Activated naive CD8-positive, alpha-beta T cell treated with anti-CD3 and anti-CD28 coated beads, Interleukin-2, amount 50 U/mL, for 24 hours (primary cell): ENCODE measurements at regions not wholly inside any gene's neighbourhood (a gene's known extent, or its start where the extent isn't known, plus 50 kb on each side); places are given as distances from the start of the nearest gene placed in this dataset.

Source experiments
- ATAC-seq: fragments of 150-1000 bp; cut with Tn5 transposase; one replicate; pipeline ENCODE4 v1.10.0; 2021
- DNase-seq: peaks from one replicate; pipeline ENCODE4 v3.0.0; 2021
- H3K27ac Mint-ChIP-seq: one replicate; pipeline ENCODE4 v1.8.0; 2021; ENCODE audit warnings: mild to moderate bottlenecking, mixed read lengths
- H3K27me3 Mint-ChIP-seq: one replicate; pipeline ENCODE4 v1.8.0; 2021; ENCODE audit warnings: mixed read lengths
- H3K36me3 Mint-ChIP-seq: one replicate; pipeline ENCODE4 v1.8.0; 2021; ENCODE audit warnings: low read depth, mixed read lengths
- H3K4me1 Mint-ChIP-seq: one replicate; pipeline ENCODE4 v1.8.0; 2021; ENCODE audit warnings: mixed read lengths
- H3K4me3 Mint-ChIP-seq: one replicate; pipeline ENCODE4 v1.8.0; 2021; ENCODE audit warnings: mild to moderate bottlenecking, moderate library complexity, mixed read lengths
- H3K9me3 Mint-ChIP-seq: one replicate; pipeline ENCODE4 v1.8.0; 2021; ENCODE audit warnings: mixed read lengths

- DNase-seq (no peak), ATAC-seq (no peak)
- Mint-ChIP-seq H3K27ac (no peak overlapping the region), H3K27me3 (no peaks in the 10 kb centered on the region), H3K4me3 (no peak overlapping the region), H3K36me3 (no peaks in the 10 kb centered on the region), H3K4me1 (no peaks in the 10 kb centered on the region), H3K9me3 (no peaks in the 10 kb centered on the region)
Measured at GRCh38 chr7:156143683-156144082, 331.4 kb upstream of the SHH start.

GRCh38 chr7:156143158-156143557, 330.9 kb upstream of the SHH start:
- Mint-ChIP-seq H3K9me3 (no peaks in the 10 kb centered on the region), H3K27ac (no peak overlapping the region), H3K4me3 (no peak overlapping the region), H3K27me3 (no peaks in the 10 kb centered on the region), H3K36me3 (no peaks in the 10 kb centered on the region), H3K4me1 (no peaks in the 10 kb centered on the region)
- DNase-seq (no peak), ATAC-seq (no peak)

DNA sequence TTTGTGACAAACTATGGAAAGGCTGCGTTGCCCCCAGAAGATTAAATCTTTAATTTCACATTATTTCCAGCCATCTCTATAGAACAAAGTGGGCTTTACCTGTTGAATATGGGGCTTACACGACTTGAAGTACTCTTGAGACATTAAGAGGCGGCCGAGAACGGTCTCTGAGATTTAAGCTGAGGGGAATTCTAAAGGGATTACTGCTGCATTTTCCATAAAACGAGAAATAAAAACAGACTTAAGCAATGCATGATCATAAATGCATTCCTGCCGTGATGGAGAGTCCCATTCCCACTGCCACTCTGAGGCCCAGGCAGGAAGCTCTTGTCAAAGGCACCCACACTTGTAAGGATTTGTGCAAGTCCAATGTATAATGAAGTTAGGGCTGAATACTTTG, 329.7 kb upstream of the SHH start:
- Mint-ChIP-seq H3K27me3 (no peaks in the 10 kb centered on the region), H3K4me3 (no peak overlapping the region), H3K4me1 (no peaks in the 10 kb centered on the region), H3K36me3 (no peaks in the 10 kb centered on the region), H3K27ac (no peak overlapping the region), H3K9me3 (no peaks in the 10 kb centered on the region)
- DNase-seq (no peak), ATAC-seq (no peak)

DNA sequence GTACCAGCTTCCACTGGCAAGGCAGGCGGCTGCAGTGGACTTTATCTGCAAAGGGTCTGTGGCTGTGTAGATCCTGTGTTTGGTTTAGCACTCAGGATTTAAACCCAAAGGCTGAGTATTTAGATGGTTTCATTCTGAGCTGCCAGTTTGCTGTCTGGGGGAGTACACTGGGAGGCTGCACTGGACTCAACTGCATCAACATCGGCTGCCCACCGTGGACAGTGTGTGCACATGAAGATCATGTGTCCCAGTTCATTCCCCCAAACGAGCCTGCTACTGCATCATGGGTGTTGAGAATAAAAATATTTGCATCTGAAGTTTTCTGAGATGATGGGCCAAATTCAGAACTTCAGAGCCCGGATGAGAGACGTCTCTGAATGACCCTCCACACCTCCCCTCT, 328.6 kb upstream of the SHH start:
- H3K36me3 Mint-ChIP-seq: no peaks in the 10 kb centered on the region
- DNase-seq (no peak), ATAC-seq (no peak)
- no peaks in the 10 kb centered on the region for H3K27me3 Mint-ChIP-seq
- H3K4me3 Mint-ChIP-seq: no peak overlapping the region
- H3K9me3 Mint-ChIP-seq: no peaks in the 10 kb centered on the region
- no peaks in the 10 kb centered on the region for H3K4me1 Mint-ChIP-seq
- H3K27ac Mint-ChIP-seq: no peak overlapping the region

DNA sequence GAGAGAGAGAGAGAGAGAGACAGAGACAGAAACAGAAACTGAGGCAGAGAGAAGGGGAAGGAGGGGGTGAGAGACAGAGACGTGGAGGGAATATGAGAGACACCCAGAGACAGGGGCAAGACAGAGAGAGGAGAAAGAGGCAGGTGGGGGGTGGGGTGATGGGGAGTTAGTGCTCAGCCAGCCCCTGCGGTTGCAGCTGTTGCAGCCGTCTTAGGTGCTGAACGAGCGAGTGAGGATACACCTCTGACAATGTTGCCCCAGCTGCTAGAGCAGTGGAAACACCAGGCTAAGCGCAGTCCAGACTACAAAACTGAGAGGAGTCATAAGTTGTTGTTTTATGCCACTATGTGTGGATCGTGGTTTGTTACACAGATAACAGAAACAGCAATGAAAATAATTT, 328.2 kb upstream of the SHH start:
- H3K4me3 Mint-ChIP-seq: no peak overlapping the region

GRCh38 chr7:156139633-156140032, 327.4 kb upstream of the SHH start:
- Mint-ChIP-seq H3K27ac (no peak overlapping the region), H3K4me1 (no peaks in the 10 kb centered on the region), H3K36me3 (no peaks in the 10 kb centered on the region), H3K9me3 (no peaks in the 10 kb centered on the region), H3K27me3 (no peaks in the 10 kb centered on the region), H3K4me3 (no peak overlapping the region)
- no peak for DNase-seq
- no peak for ATAC-seq

More for the DNA sequence above, 328.2 kb upstream of the SHH start:
- Mint-ChIP-seq H3K27ac (no peak overlapping the region), H3K4me1 (no peaks in the 10 kb centered on the region), H3K9me3 (no peaks in the 10 kb centered on the region), H3K36me3 (no peaks in the 10 kb centered on the region), H3K27me3 (no peaks in the 10 kb centered on the region)
- DNase-seq (no peak), ATAC-seq (no peak)

DNA sequence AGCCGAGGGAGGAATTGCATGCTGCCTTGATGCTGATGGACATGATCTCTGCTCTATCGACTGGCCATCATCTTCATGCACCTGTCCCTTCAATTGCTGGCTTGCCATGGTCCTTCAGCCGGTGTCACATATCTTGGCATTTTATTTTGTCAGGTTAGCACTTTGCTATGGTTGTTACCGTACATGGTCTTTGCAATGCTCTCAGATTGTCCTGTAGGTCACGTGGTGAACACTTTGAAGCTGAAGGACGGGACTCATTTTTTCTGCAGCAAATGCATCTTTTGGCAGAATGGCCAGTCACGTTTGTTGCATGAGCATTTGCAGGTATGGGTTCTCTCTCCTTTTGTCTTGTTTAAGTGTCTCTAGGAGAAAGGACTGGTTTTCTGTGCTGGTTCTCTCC, 326.8 kb upstream of the SHH start:
- H3K36me3 Mint-ChIP-seq: no peaks in the 10 kb centered on the region
- H3K27ac Mint-ChIP-seq: no peak overlapping the region
- no peaks in the 10 kb centered on the region for H3K4me1 Mint-ChIP-seq
- no peaks in the 10 kb centered on the region for H3K27me3 Mint-ChIP-seq
- no peak overlapping the region for H3K4me3 Mint-ChIP-seq
- DNase-seq (no peak), ATAC-seq (no peak)
- no peaks in the 10 kb centered on the region for H3K9me3 Mint-ChIP-seq

DNA sequence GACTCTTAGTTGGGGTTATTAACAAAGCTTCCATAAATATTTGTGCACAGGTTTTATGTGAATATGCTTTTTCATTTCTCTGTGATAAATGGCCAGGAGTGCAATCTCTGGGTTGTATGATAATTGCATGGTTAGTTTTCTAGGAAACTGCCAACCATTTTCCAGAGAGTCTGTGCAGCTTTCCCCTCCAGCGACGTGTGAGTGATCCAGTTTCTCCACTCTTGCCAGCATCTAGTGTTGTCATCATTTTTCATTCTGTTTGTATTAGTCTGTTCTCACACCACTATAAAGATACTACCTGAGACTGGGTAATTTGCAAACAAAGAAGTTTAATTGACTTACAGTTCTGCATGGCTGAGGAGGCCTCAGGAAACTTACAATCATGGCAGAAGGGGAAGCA, 319.6 kb upstream of the SHH start:
- Mint-ChIP-seq H3K4me1 (no peaks in the 10 kb centered on the region), H3K4me3 (no peak overlapping the region), H3K27me3 (no peaks in the 10 kb centered on the region), H3K36me3 (no peaks in the 10 kb centered on the region), H3K27ac (no peak overlapping the region), H3K9me3 (no peaks in the 10 kb centered on the region)
- DNase-seq (no peak), ATAC-seq (no peak)

- no peak for ATAC-seq
- Mint-ChIP-seq H3K27ac (no peak overlapping the region), H3K27me3 (no peaks in the 10 kb centered on the region), H3K9me3 (no peaks in the 10 kb centered on the region), H3K4me3 (no peak overlapping the region), H3K36me3 (no peaks in the 10 kb centered on the region), H3K4me1 (no peaks in the 10 kb centered on the region)
- no peak for DNase-seq
Measured at GRCh38 chr7:156129522-156129921, 317.3 kb upstream of the SHH start.

DNA sequence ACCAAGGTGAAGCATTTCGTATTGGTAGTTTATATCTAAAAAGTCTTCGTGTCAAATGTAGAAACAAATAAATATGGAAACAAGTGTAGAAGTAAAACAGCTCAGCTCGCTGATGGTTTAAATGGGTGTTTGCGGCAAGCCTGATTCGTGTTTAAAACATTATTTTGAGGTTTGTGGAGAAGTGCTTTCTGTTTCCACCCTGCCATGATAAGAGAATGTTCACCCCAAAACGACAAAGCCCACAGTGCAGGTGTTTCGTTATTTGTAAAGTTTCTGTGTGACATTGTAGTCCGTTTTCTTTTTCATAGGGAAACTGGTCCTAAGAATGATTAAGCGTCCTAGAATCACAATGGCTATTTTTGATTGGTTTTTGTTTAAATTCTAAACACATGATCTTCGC, 316.2 kb upstream of the SHH start:
- H3K9me3 Mint-ChIP-seq: no peaks in the 10 kb centered on the region
- ATAC-seq (no peak), DNase-seq (no peak)
- H3K27me3 Mint-ChIP-seq: no peaks in the 10 kb centered on the region
- H3K36me3 Mint-ChIP-seq: no peaks in the 10 kb centered on the region
- H3K4me3 Mint-ChIP-seq: no peak overlapping the region
- no peaks in the 10 kb centered on the region for H3K4me1 Mint-ChIP-seq
- no peak overlapping the region for H3K27ac Mint-ChIP-seq

- DNase-seq: no peak
- no peaks in the 10 kb centered on the region for H3K9me3 Mint-ChIP-seq
- H3K4me1 Mint-ChIP-seq: no peaks in the 10 kb centered on the region
- H3K27me3 Mint-ChIP-seq: no peaks in the 10 kb centered on the region
- H3K27ac Mint-ChIP-seq: no peak overlapping the region
- H3K36me3 Mint-ChIP-seq: no peaks in the 10 kb centered on the region
- H3K4me3 Mint-ChIP-seq: no peak overlapping the region
- ATAC-seq: no peak
Measured at GRCh38 chr7:156127166-156128134, 315.2 kb upstream of the SHH start.

DNA sequence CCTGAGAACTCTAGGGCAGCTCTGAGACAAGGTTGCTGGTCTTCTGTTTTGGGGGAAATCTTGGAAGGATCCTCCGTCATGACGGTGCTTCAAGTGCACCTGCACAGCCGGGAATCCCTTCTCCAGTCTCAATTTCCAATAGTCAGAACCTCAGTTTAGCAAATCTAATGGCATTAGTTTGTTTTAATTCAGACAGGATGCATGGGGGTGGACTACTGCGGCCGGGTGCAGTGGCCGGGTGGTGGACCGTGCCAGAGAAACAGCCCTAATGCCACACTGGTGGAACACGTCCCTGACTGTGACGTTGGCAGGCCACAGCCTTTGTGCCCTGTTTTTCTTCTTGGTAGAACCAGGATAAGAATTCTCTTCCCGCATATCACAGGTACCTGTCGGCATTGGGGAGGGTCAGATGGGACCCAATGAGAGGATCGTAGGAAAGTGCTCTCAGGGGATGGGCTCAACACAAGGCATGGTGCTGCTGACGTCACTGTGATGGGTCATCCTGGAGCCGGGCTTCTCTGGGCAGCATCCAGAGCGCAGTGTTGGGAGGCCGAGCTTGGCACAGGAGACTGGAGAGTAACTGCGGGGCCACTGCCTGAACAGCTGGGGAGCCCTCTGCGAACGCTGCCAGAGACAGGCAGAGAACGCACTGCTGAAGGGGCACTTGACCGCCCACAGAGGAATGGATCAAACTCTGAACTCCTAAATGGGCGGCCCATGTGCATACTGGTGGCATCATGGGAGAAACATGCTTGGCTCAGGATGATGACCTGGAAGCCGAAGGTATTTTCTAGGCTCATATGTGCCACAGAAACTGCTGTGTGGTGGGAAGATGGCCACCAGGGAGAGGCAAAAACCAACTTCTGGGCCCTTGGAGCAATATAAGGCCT, 313.8 kb upstream of the SHH start:
- Mint-ChIP-seq H3K9me3 (no peaks in the 10 kb centered on the region), H3K27me3 (no peaks in the 10 kb centered on the region), H3K27ac (no peak overlapping the region), H3K4me1 (no peaks in the 10 kb centered on the region), H3K36me3 (no peaks in the 10 kb centered on the region), H3K4me3 (no peak overlapping the region)
- DNase-seq (no peak), ATAC-seq (no peak)

GRCh38 chr7:156124356-156124755, 312.1 kb upstream of the SHH start:
- DNase-seq: no peak
- Mint-ChIP-seq H3K36me3 (no peaks in the 10 kb centered on the region), H3K4me1 (no peaks in the 10 kb centered on the region), H3K4me3 (no peak overlapping the region), H3K9me3 (no peaks in the 10 kb centered on the region), H3K27me3 (no peaks in the 10 kb centered on the region), H3K27ac (no peak overlapping the region)
- no peak for ATAC-seq

- no peaks in the 10 kb centered on the region for H3K4me1 Mint-ChIP-seq
- ATAC-seq: no peak
- no peak for DNase-seq
- H3K9me3 Mint-ChIP-seq: no peaks in the 10 kb centered on the region
- H3K36me3 Mint-ChIP-seq: no peaks in the 10 kb centered on the region
- H3K27ac Mint-ChIP-seq: no peak overlapping the region
- H3K4me3 Mint-ChIP-seq: no peak overlapping the region
- H3K27me3 Mint-ChIP-seq: no peaks in the 10 kb centered on the region
Measured at GRCh38 chr7:156123362-156123761, 311.1 kb upstream of the SHH start.

DNA sequence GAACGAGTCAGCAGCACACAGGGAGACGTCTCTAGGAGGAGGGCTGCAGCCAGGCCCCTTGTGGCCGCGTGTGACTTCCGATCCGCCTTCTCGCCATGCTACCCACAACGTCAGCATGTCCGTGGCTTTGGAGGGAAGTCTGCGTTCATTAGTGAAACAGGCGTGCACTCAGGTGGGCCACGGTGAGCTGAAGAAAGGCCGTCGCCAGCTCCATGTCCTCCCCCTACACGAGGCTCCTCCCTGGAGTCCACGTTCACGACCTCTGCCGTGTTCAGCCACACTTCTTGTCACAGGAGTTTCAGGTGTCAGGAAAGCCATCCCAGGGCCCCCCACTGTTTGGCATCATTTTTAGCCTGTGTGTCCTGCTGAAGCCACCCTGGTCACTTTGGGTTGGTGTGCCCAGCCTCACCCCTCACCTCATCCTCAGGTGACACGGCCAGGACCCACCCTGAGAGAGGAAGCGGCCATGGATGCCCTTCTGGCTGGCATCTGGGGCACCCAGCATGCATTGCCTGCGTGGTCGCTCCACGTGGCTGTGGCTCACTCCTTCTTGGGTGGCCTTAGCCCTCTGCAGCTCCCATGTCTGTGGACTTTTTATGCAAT, 310.6 kb upstream of the SHH start:
- H3K4me3 Mint-ChIP-seq: no peak overlapping the region
- no peak for ATAC-seq
- no peaks in the 10 kb centered on the region for H3K27me3 Mint-ChIP-seq
- no peaks in the 10 kb centered on the region for H3K36me3 Mint-ChIP-seq
- H3K27ac Mint-ChIP-seq: no peak overlapping the region
- no peaks in the 10 kb centered on the region for H3K9me3 Mint-ChIP-seq
- DNase-seq: no peak
- no peaks in the 10 kb centered on the region for H3K4me1 Mint-ChIP-seq
